Stimulated activated CD4-positive, alpha-beta T cell treated with anti-CD3 and anti-CD28 coated beads, Interleukin-2, amount 100 ng/mL, for 48 hours (primary cell): ENCODE measurements at regions not wholly inside any gene's neighbourhood (a gene's known extent, or its start where the extent isn't known, plus 50 kb on each side); places are given as distances from the start of the nearest gene placed in this dataset.

Experiments used
- DNase-seq, 2 donors: peaks; one replicate each; pipeline ENCODE4 v3.0.0-alpha.2; 2020

DNA sequence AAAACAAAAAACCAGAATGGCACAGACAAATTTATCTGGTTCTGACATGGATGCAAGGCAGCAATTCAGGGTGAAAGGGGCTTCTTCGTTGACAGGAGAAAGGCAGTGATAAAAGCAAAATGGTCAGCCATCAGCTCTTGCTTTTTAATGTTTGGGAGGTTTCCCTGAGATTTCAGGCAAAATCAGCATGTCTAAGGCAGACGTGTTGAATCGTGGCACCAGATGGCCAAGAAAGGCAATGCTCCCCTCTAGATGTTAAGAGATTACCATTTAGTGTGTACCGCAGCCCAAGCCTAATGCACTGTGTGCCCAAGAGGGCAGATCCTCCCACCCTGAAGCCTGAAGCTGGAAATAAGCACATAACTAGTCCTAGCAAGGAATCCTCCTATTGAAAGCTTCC, 88.8 kb upstream of the GALNT18 start:
- no peak for DNase-seq

DNA sequence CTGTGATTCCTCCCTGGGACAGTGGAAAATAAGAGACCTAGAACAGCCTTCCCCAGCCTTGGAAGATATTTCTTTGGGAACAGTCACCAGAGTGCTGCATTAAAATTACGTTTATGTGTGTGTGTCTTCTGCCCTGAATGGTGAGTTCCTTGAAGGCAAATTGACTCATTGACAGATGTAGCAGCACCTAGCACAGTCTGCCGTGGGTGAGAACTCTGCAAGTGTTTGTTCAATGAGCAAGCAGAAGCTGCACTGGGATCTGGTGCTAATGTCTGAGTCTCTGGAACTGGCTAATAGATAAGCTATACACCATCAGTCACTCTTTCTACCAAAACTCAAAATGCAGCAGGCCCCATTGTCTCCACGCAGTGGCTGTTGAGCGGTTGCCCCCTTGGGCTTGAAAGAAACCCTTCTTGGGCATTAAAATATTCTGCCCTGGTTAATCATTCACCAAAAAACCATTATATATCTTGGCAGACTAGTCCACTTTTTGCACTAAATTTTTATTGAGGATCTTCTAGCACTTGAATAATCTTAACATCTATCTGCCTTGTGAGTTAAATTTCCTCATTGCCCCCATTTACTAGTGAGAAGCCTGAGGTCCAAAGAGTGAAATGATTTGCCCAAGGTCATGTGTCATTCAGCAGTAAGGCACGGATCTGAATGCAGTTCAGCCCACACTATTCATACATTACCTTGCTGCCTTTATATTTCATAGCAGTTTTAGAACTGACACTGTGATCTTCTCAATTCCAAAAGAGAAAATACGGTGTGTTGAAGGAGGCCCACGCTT, 87.8 kb upstream of the GALNT18 start:
- DNase-seq: no peak

DNA sequence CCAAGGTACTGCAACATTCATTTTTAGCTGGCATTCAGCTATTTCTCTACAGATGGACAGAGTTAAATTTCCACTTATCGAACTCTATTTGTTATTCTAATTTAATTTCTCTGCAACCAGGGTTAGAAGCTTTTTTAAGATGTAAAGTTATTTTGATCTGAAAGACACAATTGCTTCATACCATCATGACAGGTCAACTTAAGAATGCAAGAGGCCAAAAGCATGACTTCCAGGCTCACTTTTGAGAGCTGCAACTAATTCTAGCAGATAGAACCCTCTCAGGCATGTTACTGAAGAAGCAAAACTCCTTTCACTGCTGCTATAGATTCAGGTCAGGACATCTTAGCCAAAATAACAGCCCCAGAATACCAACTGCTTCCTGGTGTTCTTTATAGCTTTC, 86.5 kb upstream of the GALNT18 start:
- no peak for DNase-seq

- DNase-seq: no peak
Measured at GRCh38 chr11:11706028-11706427, 84.2 kb upstream of the GALNT18 start.

DNA sequence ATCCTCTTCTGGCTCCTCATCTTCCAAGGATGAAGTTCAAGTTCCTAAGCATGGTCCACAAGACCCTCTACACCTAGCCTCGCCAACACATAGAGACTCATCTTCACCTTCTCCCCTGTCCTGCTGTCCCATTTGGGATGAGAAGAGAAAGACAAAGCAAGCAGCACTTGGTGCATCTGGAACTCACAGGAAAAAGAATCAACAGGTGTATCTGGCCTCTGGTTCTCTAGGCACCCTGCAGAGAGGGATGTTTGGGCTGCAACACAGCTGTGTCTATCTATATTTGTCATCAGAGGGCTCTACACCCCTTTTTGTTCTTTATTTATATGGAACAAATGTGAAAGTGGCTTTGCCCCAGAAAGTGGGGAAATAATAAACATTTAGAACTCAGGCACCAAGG, 82.1 kb upstream of the GALNT18 start:
- no peak for DNase-seq

- DNase-seq: no peak
Measured at GRCh38 chr11:11701070-11701469, 79.3 kb upstream of the GALNT18 start.

DNA sequence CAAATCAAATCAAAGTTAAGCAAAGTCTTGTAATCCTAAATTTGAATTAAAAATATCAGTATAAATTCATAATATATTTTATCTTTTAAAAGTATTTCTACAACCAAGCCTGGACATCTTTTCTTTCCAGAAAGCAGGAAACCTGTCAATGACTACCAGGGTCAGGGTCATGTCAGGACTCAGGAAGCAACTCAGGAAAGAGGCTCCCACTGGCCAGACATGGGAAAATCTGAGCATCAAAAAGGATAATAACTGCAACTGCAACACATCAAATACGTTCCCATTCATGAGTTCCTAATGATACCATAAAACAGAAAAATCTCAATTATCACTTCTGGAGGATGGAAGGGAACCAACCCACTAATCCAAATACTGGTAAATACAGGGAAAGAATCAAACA, 76.0 kb upstream of the GALNT18 start:
- DNase-seq: no peak

DNA sequence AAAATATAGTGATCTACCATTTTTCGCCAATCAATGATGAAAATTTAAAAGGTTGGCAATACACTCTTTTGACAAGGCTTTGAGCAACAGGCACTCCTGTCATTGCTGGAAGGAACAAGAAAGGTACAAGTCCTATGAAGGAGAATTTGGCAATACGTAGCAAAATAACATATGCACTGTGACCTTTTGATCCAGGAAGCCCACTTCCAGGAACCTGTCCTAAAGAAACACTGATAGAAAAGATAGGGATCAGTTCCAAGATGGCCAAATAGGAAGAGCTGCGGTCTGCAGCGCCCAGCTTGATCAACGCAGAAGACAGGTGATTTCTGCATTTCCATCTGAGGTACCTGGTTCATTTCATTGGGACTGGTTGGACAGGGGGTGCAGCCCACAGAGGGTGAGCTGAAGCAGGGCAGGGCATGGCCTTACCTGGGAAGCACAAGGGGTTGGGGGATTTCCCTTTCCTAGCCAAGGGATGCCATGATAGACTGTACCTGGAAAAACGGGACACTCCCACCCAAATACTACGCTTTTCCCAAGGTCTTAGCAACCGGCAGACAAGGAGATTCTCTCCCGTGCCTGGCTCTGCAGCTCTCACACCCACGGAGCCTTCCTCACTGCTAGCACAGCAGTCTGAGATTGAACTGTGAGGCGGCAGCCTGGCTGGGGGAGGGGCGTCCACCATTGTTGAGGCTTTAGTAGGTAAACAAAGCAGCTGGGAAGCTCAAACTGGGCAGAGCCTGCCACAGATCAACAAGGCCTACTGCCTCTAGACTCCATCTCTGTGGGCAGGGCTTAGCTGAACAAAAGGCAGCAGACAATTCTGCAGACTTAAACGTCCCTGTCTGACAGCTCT, 69.7 kb upstream of the GALNT18 start:
- no peak for DNase-seq

- DNase-seq: no peak
Measured at GRCh38 chr11:11681536-11681935, 59.7 kb upstream of the GALNT18 start.

DNA sequence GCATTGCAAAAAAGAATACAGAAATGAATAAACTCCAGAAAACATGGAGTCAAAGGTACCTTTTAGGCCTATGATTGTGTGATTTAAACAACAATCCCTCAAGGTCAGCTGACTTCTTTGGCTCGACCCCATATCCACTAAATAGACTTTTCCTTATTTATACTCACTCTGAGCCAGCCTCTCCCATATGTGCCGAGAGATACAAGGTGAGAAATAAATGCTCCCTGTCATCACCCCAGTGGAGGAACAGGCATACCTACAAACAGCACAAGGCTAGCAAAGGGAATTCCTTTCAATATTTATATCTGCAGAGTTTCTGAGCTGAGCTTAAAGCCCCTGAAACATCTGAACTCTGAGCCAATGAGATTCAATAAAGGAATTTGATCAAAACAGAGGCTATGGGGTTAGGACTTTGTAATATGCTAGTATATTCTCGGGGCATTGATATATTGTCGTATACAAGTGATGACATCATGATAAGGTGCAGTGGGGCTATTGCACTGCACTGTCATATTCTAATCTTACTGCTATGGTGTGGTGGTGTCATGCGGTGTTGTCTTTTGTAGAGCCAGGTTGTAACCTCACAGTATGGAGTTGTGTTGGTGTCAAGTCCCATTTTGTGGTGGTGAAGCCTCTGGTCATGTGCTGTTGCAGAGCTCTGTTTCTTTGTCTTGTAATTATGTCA, 56.0 kb upstream of the GALNT18 start:
- DNase-seq: no peak

GRCh38 chr11:11675671-11676181, 53.9 kb upstream of the GALNT18 start:
- DNase-seq: no peak

DNA sequence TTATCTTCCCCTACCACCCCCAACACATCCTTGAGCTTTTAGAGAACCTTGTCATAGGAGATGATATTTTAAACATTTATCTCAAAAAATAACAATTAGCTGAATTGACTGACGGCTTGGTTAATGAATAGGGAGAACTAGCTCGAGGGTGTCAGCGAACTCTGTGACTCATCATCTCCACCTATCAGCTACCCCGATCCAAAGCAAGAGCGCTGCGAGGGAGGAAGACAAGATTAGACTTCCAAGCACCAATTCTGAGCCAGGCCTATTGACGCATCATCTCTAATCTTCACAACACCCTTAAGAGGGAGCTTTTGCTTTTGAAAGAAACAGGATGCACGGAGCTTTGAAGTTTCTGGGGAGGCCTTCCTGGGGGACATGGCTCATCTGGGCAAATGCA, 51.0 kb upstream of the GALNT18 start:
- no peak for DNase-seq

- DNase-seq: no peak
Measured at GRCh38 chr11:11672101-11672500, 50.3 kb upstream of the GALNT18 start.
